OCI-LY1 (cell line): ENCODE measurements at regions not wholly inside any gene's neighbourhood (a gene's known extent, or its start where the extent isn't known, plus 50 kb on each side); places are given as distances from the start of the nearest gene placed in this dataset.

Source experiments
- H2AFZ ChIP-seq: fragments of 200-600 bp; sonication (generic), shearing (Covaris generic); 2 replicates; pipeline ENCODE4 v1.6.0; 2014; ENCODE audit warnings: antibody characterized with exemption, mild to moderate bottlenecking, low read length
- H3F3A ChIP-seq: fragments of 200-600 bp; sonication (generic), shearing (Covaris generic); 2 replicates; pipeline ENCODE4 v1.6.0; 2014; ENCODE audit warnings: mild to moderate bottlenecking, antibody characterized with exemption, low read length, moderate library complexity; ENCODE audit not compliant: insufficient read depth
- H3K27ac ChIP-seq: fragments of 200-600 bp; sonication (generic); 2 replicates; pipeline ENCODE4 v1.5.1; 2014; ENCODE audit warnings: low read length, mixed run types, mild to moderate bottlenecking, low read depth; ENCODE audit not compliant: poor library complexity, severe bottlenecking
- H3K27me3 ChIP-seq: fragments of 200-600 bp; sonication (generic); 2 replicates; pipeline ENCODE4 v1.6.0; 2014; ENCODE audit warnings: antibody characterized with exemption, mild to moderate bottlenecking, low read length, moderate library complexity; ENCODE audit not compliant: insufficient read depth
- H3K36me3 ChIP-seq: fragments of 200-600 bp; sonication (generic); 2 replicates; pipeline ENCODE4 v1.6.1; 2014; ENCODE audit warnings: mild to moderate bottlenecking, antibody characterized with exemption, low read length, moderate library complexity, mixed read lengths; ENCODE audit not compliant: insufficient read depth
- H3K4me1 ChIP-seq: fragments of 200-600 bp; sonication (generic); 2 replicates; pipeline ENCODE4 v1.5.1; 2014; ENCODE audit warnings: mild to moderate bottlenecking, low read length, moderate library complexity; ENCODE audit not compliant: insufficient read depth, severe bottlenecking
- H3K4me2 ChIP-seq: fragments of 200-600 bp; sonication (generic), shearing (Covaris generic); 2 replicates; pipeline ENCODE4 v1.6.1; 2014; ENCODE audit warnings: low read length
- H3K4me3 ChIP-seq: fragments of 200-600 bp; sonication (generic); 2 replicates; pipeline ENCODE4 v1.5.1; 2014; ENCODE audit warnings: low read length, low read depth, mild to moderate bottlenecking, mixed read lengths; ENCODE audit not compliant: poor library complexity, severe bottlenecking
- H3K79me2 ChIP-seq: fragments of 200-600 bp; shearing (Covaris generic); 2 replicates; pipeline ENCODE4 v1.6.1; 2016; ENCODE audit warnings: mixed run types, low read length, mixed read lengths; ENCODE audit not compliant: insufficient read depth
- H3K9ac ChIP-seq: fragments of 200-600 bp; sonication (generic), shearing (Covaris generic); 2 replicates; pipeline ENCODE4 v1.6.1; 2014; ENCODE audit warnings: mild to moderate bottlenecking, low read length, mixed read lengths
- H3K9me2 ChIP-seq: fragments of 200-600 bp; sonication (generic), shearing (Covaris generic); 2 replicates; pipeline ENCODE4 v1.6.1; 2014; ENCODE audit warnings: low read depth, mild to moderate bottlenecking, low read length, mixed read lengths
- H3K9me3 ChIP-seq: fragments of 200-600 bp; shearing (Covaris generic); 2 replicates; pipeline ENCODE4 v1.6.1; 2014; ENCODE audit warnings: low read length, mixed read lengths
- H4K20me1 ChIP-seq: fragments of 200-600 bp; sonication (generic), shearing (Covaris generic); 2 replicates; pipeline ENCODE4 v1.6.0; 2016; ENCODE audit warnings: mild to moderate bottlenecking, low read length; ENCODE audit not compliant: insufficient read depth
- EZH2 ChIP-seq: fragments of 200-600 bp; sonication (generic), shearing (Covaris generic); IDR thresholded peaks from 2 replicates; pipeline ENCODE4 v1.8.0; 2017; ENCODE audit warnings: borderline replicate concordance, mixed run types, mild to moderate bottlenecking, antibody characterized with exemption, low read length, moderate library complexity, mixed read lengths
- TF ChIP-seq, protein P1 (sequence below): fragments of 200-600 bp; sonication (generic), shearing (Covaris generic); IDR thresholded peaks from 2 replicates; pipeline ENCODE4 v1.5.1; 2017; ENCODE audit warnings: mild to moderate bottlenecking, antibody characterized with exemption, low read length, moderate library complexity, mixed read lengths

DNA sequence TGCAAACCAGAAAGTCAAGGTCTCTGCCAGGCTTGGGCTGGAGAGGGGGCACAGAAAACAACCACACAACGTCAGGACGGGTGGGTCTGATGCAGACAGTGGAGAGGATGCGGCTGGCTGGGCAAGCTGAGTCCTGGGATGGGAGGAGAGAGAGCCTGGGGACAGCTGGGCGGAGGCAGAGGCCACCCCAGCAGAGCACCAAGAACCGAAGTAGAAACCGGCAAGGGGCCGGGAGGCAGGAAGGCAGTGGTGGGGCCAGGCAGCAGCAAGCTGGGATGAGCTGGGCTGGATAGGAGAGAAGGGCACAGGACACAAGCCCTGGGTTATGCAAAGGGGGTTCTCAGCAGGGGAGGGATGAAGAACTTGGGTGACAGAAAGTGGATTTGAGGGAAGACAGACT is 188.2 kb downstream of the SHANK2 start:
- Histone ChIP-seq H3K79me2 (no peaks in the 10 kb centered on the region), H3F3A (no peaks in the 10 kb centered on the region), H3K4me1 (no peaks in the 10 kb centered on the region), H3K9me3 (no peaks in the 10 kb centered on the region), H3K9me2 (no peaks in the 10 kb centered on the region), H3K9ac (no peak overlapping the region), H4K20me1 (no peaks in the 10 kb centered on the region), H2AFZ (no peak overlapping the region), H3K36me3 (no peaks in the 10 kb centered on the region), H3K27me3 (no peaks in the 10 kb centered on the region), H3K4me3 (no peak overlapping the region), H3K27ac (no peak overlapping the region), H3K4me2 (no peak overlapping the region)
- TF ChIP-seq, protein P1, sequence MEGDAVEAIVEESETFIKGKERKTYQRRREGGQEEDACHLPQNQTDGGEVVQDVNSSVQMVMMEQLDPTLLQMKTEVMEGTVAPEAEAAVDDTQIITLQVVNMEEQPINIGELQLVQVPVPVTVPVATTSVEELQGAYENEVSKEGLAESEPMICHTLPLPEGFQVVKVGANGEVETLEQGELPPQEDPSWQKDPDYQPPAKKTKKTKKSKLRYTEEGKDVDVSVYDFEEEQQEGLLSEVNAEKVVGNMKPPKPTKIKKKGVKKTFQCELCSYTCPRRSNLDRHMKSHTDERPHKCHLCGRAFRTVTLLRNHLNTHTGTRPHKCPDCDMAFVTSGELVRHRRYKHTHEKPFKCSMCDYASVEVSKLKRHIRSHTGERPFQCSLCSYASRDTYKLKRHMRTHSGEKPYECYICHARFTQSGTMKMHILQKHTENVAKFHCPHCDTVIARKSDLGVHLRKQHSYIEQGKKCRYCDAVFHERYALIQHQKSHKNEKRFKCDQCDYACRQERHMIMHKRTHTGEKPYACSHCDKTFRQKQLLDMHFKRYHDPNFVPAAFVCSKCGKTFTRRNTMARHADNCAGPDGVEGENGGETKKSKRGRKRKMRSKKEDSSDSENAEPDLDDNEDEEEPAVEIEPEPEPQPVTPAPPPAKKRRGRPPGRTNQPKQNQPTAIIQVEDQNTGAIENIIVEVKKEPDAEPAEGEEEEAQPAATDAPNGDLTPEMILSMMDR = no peak
- no peak for TF ChIP-seq EZH2

DNA sequence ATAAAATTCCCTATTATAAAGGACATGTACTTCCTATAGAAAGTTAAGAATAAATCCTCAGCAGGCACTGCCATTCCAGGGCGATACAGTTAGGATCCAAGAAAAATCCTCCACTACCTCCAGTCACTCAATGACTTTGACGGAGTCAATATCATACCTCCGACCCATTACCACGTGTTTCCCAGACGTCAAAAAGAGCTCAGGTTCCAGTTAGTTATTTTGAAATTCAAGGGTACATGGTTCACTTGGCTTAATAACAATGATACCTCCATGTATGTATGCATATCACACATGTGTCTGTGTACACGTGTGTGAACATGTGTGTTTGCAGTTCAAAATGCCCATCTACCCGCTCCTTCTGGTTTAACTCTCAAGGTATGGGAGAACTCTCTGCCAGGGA is 189.2 kb downstream of the SHANK2 start:
- Histone ChIP-seq H3K4me3 (no peak overlapping the region), H3K27me3 (no peaks in the 10 kb centered on the region), H3K27ac (no peak overlapping the region), H3F3A (no peaks in the 10 kb centered on the region), H3K9me3 (no peaks in the 10 kb centered on the region), H3K4me2 (no peak overlapping the region), H3K9ac (no peak overlapping the region), H4K20me1 (no peaks in the 10 kb centered on the region), H3K36me3 (no peaks in the 10 kb centered on the region), H2AFZ (no peak overlapping the region), H3K9me2 (no peaks in the 10 kb centered on the region), H3K4me1 (no peaks in the 10 kb centered on the region), H3K79me2 (no peaks in the 10 kb centered on the region)
- TF ChIP-seq EZH2 = no peak
- TF ChIP-seq, protein P1 = no peak

DNA sequence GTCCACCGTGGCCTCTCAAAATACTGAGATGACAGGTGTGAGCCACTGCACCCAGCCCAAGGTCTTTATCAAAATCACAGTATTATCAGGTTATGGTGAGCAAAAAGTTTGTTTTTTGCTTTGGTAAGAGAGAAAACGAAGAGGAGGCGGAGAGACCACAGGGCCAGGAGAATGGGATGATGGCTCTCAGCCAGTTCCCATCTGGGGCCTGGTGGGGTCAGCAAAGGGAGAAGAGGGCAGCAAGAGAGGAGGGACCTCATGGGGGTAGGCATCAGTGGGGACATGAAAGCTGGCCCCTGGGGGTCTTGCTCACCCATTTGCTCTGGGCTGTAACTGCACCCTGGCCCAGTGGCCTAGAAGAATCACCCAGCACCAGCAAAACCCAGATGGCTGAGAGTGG is 190.2 kb downstream of the SHANK2 start:
- Histone ChIP-seq H3K4me2 (no peak overlapping the region), H4K20me1 (no peaks in the 10 kb centered on the region), H2AFZ (no peak overlapping the region), H3K9me2 (no peaks in the 10 kb centered on the region), H3K9ac (no peak overlapping the region), H3K4me1 (no peaks in the 10 kb centered on the region), H3K9me3 (no peaks in the 10 kb centered on the region), H3F3A (no peaks in the 10 kb centered on the region), H3K79me2 (no peaks in the 10 kb centered on the region), H3K27me3 (no peaks in the 10 kb centered on the region), H3K27ac (no peak overlapping the region), H3K4me3 (no peak overlapping the region), H3K36me3 (no peaks in the 10 kb centered on the region)
- TF ChIP-seq EZH2 = no peak
- TF ChIP-seq, protein P1 = no peak
